ENCODE measurements at regions not wholly inside any gene's neighbourhood (a gene's known extent, or its start where the extent isn't known, plus 50 kb on each side); places are given as distances from the start of the nearest gene placed in this dataset.
A peak's percentile ranks its signal among the peaks of the same experiment; 100 is the strongest.

- peaks cover 28% of the 10 kb centered on the region for H3K4me1 ChIP-seq (ENCODE audit: insufficient read depth, low read length)
- ATAC-seq: peak; percentile 82
- H3K4me3 ChIP-seq (replicated peaks in 1 of 3; ENCODE audit: insufficient read depth in 1 of 3, low read depth in 2 of 3, low read length in 3 of 3): peak overlapping the region in 1 of 3 experiments; percentile 27; a peak in 1 of 6 replicates
- no peak overlapping the region for H3K27ac ChIP-seq (ENCODE audit: extremely low read length, insufficient read depth, low read length)
- CTCF ChIA-PET (ENCODE audit: low intra/inter-chr PET ratio, low total read pairs): no interaction called here
- intact Hi-C loops (cut with micrococcal nuclease; ENCODE audit: unreplicated experiment): no loop called here
- H3K9me3 ChIP-seq (ENCODE audit: low read length): no peaks in the 10 kb centered on the region
- POLR2A ChIA-PET: no interaction called here
- H2AFZ ChIP-seq (ENCODE audit: low read length): peak overlapping the region; percentile 12
- peak overlapping the region; percentile 57 for H3K4me2 ChIP-seq (ENCODE audit: low read depth, low read length)
- no peak for FAIRE-seq
- WGBS (ENCODE audit: low lambda C conversion rate): 58% methylated on average over 27 of the region's 42 CpGs
- in situ Hi-C loops (cut with HindIII; ENCODE audit: extremely low pct_ligation_motif_present, low pct_unique_long_range_greater_than_20kb): no loop called here
- H3K36me3 ChIP-seq (replicated peaks in 1 of 2; ENCODE audit: control insufficient read depth in 1 of 2, insufficient read depth in 2 of 2, low read length in 2 of 2): no peaks in the 10 kb centered on the region
- no peak overlapping the region for H3K9ac ChIP-seq (ENCODE audit: insufficient read depth, low read depth, low read length)
- H3K79me2 ChIP-seq (ENCODE audit: insufficient read depth, low read length): no peaks in the 10 kb centered on the region
- no peaks in the 10 kb centered on the region for H4K20me1 ChIP-seq (ENCODE audit: insufficient read depth, low read length)
- no peak for DNase-seq (ENCODE audit: low spot score)
- no TSS peak for BruUV-seq (replicated peaks)
- H3K27me3 ChIP-seq (ENCODE audit: control insufficient read depth in 1 of 2, insufficient read depth in 2 of 2, low read length in 2 of 2): peaks cover 6 to 56% of the 10 kb centered on the region in 2 experiments; a peak in 4 of 5 replicates
- no peak for TF ChIP-seq ZFYVE20 (CRISPR knock-in tag; IDR thresholded peaks at IDR 0.05; ENCODE audit: borderline replicate concordance, low read depth)
- 0 out of 2 replicates have a peak, but pooled peaks have one; percentile 27 for TF ChIP-seq ZNF276 (CRISPR knock-in tag; IDR thresholded peaks at IDR 0.05; ENCODE audit: low read depth)
- no peak for TF ChIP-seq GFI1 (CRISPR knock-in tag; IDR thresholded peaks at IDR 0.05; ENCODE audit: borderline replicate concordance)
- no peak for TF ChIP-seq SKIL (CRISPR knock-in tag; IDR thresholded peaks at IDR 0.05; ENCODE audit: borderline replicate concordance)
- TF ChIP-seq EED (CRISPR knock-in tag; IDR thresholded peaks at IDR 0.05): 0 out of 2 replicates have a peak, but pooled peaks have one; percentile 68
- TF ChIP-seq ZFP36L1 (CRISPR knock-in tag; IDR thresholded peaks at IDR 0.05): no peak
- TF ChIP-seq TCF12 (IDR thresholded peaks at IDR 0.05): no peak
- no peak for TF ChIP-seq TCF12 (CRISPR knock-in tag; IDR thresholded peaks at IDR 0.05)
- TF ChIP-seq HMGXB3 (CRISPR knock-in tag; IDR thresholded peaks at IDR 0.05; ENCODE audit: borderline replicate concordance): no peak
- TF ChIP-seq YY1 (IDR thresholded peaks at IDR 0.05; ENCODE audit: insufficient read depth, insufficient replicate concordance, low read depth, low read length): no peak
- 0 out of 2 replicates have a peak, but pooled peaks have one; percentile 22 for TF ChIP-seq CEBPG (CRISPR knock-in tag; IDR thresholded peaks at IDR 0.05)
- no peak for TF ChIP-seq ZNF441 (CRISPR knock-in tag; IDR thresholded peaks at IDR 0.05; ENCODE audit: borderline replicate concordance)
- no peak for TF ChIP-seq HMG20B (CRISPR knock-in tag; conservative IDR thresholded peaks at IDR 0.05)
- TF ChIP-seq NFIC (IDR thresholded peaks at IDR 0.05; ENCODE audit: low read length): no peak
- no peak for TF ChIP-seq RFX5 (IDR thresholded peaks at IDR 0.05; ENCODE audit: low read depth, low read length)
- no peak for TF ChIP-seq ZNF121 (CRISPR knock-in tag; IDR thresholded peaks at IDR 0.05)
- TF ChIP-seq ZSCAN25 (CRISPR knock-in tag; IDR thresholded peaks at IDR 0.05): no peak
These were observed 196.6 kb upstream of the DIO3 start for GRCh38 chr14:101364503-101365328.
